ENCODE measurements at regions not wholly inside any gene's neighbourhood (a gene's known extent, or its start where the extent isn't known, plus 50 kb on each side); places are given as distances from the start of the nearest gene placed in this dataset.

DNA sequence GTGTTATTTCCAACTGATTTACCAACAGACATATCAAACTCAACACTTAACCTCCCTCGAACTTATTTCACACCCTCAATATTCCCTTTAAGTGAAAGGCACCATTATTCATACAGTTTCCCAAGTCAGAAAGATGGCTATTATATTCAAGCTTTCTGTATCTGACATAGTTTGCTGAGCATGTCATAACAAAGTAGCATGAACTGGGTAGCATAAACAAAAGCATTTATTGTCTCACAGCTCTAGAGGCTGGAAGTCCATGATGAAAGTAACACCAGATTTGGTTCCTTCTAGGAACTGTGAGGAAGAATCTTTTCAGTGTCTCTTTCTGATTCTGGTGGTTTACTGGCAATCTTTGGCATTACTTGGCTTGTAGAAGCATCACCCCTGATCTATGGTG is 1388.6 kb downstream of the TECRL start:
- no peak for DNase-seq

- no peak for DNase-seq
These were observed 1392.0 kb downstream of the TECRL start for GRCh38 chr4:63017300-63017699.

GRCh38 chr4:62970846-62971245 is 1438.4 kb downstream of the TECRL start:
- DNase-seq: no peak

DNA sequence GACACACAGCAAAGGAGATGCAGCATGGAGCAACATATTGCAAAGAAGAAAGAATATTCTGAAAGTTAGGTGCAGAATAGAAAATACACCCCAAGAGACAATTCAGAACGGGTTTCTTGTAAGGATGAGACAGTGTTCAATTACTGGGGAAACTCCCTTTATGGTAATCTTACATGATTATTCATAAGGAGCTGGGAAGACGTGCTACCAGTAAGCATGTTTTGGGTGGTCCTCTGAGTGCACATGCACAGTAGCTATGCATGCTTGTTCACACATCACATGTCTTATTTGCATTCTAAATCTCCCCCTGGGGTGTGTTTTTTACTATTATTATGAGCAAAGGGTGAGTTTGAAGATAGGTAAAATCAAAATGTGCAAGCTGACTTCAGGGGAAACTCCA is 1448.8 kb downstream of the TECRL start:
- DNase-seq: no peak

DNA sequence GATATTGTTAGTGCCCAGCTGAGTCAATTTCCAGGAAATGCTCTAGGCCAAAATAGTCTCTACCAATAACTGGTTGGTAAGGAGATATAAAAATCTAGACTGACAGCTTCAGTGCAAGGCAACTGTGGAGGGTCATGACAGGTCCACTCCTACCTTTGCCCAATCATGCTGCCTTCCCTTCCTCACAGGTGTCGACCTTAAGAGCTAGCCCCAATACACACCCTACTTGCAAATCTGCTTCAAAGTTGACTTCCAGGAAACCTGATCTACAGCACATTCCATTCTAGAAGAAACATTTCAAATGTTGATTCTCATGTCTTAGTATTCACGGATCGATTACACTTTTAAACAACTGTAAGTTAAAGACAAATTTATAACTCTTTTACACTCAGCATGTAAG is 1455.5 kb downstream of the TECRL start:
- no peak for DNase-seq

- DNase-seq: no peak
These were observed 1456.9 kb downstream of the TECRL start for GRCh38 chr4:62952366-62952765.

DNA sequence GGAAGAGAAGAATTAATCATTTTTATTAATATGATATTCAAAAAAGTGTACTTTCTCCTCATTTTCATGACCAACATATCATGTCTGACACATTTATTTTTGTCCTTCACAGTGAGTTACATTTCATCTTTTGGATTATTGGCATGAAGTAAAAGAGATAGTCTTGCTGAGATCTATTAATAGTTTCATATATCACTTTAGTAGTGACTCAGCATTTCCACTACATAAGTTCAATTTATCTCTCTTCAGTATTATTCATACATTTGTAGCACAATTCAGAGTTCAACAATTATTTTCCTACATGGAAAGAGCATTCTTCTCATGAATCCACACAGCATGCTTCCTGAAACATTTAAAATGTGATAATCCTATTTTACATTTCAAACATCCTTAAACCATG is 1461.1 kb downstream of the TECRL start:
- no peak for DNase-seq

DNA sequence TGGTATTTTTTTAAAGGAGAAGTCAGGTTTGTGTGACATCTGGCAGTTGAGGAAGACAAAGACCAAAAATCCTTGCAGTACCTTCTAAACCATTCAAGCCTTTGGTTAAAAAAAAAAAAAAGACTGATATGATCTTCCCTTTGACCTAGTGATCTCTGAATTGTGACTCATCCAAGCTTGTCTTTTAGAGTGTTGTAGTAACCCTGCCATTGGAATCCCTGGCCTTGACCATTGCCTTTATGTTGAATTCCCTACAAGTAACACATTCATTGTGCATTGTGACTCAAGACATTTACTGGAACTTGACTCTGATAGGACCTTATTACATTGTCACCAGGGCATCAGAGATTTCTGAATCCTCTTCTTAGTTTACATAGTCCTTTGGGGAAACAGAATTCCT is 1469.0 kb downstream of the TECRL start:
- no peak for DNase-seq

GRCh38 chr4:62930884-62931283 is 1478.4 kb downstream of the TECRL start:
- DNase-seq: no peak

- no peak for DNase-seq
These were observed 1480.8 kb downstream of the TECRL start for GRCh38 chr4:62928483-62928882.

- no peak for DNase-seq
These were observed 1481.7 kb downstream of the TECRL start for GRCh38 chr4:62927574-62927973.

GRCh38 chr4:62923783-62924182 is 1485.5 kb downstream of the TECRL start:
- DNase-seq: no peak

GRCh38 chr4:62917649-62918048 is 1491.6 kb downstream of the TECRL start:
- DNase-seq: no peak

- DNase-seq: no peak
These were observed 1494.5 kb downstream of the TECRL start for GRCh38 chr4:62914758-62915157.

DNA sequence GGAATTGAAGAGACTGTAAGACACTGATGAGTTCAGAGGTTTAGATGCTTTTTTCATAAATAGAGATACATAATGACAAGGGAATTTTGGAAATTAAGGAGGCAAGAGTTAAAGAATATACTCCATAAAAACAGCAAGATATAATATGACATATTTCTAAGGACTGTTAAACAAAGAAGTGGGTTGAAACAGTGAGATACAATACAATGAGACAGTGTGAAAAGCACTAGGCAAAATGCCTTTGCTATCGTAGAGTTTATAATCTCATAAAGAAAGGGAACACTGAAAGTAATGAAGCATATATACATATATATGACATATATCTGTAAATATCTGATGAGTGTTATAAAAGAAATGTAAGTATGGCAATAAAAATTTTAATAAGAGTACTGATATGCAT is 1496.2 kb downstream of the TECRL start:
- no peak for DNase-seq

DNA sequence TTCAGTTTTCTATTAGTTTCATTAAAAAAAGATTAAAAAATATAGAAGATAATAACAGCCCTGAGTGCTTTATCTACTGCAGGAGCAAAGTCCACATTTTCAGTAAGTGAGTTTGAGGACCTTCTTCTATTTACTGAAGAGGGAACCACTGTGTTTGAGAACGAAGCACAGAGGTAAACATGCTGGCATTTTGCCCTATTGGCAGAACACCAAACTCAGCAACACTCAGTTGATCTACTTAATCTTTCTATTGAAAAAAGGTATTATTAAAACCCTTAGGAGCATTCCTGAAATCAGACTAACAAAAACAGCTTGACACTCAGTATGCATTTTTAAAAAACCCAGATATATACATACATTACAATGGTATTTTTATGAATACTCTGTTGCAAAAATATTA is 1496.7 kb downstream of the TECRL start:
- DNase-seq: no peak

DNA sequence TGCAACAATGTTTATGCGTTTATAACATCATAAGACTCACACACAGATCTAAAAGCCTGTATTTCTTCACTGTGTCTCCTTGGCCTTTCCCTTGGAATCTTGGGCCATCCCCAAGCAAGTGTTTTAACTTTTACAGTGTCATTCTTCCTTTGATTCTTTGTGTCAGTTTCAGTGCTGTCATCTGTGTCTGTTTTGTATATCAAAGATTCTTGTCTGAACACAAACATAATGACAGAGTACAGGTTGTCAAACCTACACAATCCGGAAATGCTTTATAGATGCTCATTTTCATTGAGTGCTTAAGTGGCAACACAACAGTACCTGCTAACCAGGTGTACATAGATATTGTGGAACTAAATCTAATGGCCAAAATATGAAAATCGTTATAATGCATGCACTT is 1500.0 kb downstream of the TECRL start:
- DNase-seq: no peak

DNA sequence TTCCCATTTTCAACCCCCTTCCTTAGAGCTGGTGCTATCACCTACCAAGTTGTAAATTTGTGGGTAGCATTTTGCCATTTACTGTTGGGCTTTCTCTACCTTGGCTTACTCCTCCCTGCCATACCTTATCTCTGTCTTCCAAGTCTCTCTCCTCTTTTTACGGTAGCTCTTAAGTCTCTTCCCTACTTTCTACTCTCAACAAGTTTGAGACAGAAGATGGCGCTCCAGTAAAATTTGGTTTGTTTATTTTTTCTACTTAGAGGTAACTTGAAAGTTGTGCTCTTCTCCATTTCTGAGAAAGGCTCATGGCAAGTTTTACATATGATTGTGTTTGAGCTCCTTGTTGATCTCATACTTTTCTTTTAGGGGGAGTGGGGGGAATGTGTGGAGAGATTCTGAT is 1508.1 kb downstream of the TECRL start:
- DNase-seq: no peak

DNA sequence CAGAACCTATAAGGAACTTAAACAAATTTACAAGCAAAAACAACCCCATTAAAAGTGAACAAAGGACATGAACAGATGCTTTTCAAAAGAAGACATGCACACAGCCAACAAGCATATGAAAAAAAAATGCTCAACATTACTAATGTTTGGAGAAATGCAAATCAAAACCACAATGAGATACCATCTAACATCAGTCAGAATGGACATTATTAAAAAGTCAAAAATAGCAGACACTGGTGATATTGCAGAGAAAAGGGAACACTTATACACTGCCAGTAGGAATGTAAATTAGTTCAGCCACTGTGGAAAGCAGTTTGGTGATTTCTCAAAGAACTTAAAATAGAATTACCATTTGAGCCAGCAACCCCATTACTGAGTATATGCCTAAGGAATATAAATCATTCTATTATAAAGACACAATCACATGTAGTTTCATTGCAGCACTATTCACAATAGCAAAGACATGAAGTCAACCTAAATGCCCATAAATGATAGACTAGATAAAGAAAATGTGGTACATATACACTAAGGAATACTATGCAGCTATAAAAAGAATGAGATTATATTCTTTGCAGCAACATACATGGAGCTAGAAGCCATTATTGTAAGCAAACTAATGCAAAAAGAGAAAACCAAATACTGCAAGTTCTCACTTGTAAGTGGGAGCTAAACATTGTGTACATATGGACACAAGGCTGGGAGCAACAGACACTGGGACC is 1509.4 kb downstream of the TECRL start:
- DNase-seq: no peak

DNA sequence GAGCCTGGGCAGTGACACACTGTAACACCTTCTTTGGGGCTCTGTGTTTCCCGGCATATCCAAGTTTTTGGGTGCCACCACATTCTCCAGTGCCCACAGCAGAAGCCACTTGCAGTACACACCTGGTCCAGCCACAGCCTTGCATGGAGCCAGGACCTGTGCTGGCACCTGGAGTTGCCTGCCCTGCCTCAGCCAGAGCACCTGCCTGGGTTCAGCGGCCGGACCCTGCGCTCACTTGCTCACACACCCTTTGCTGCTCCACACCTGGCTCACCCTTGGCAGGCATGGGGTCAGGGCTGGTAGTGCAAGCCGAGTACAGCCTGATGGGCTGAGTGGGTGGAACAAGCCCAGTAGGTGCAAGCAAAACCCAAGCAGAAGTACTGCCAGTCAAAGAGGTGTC is 1511.1 kb downstream of the TECRL start:
- DNase-seq: no peak

- no peak for DNase-seq
These were observed 1512.5 kb downstream of the TECRL start for GRCh38 chr4:62896721-62897120.

DNA sequence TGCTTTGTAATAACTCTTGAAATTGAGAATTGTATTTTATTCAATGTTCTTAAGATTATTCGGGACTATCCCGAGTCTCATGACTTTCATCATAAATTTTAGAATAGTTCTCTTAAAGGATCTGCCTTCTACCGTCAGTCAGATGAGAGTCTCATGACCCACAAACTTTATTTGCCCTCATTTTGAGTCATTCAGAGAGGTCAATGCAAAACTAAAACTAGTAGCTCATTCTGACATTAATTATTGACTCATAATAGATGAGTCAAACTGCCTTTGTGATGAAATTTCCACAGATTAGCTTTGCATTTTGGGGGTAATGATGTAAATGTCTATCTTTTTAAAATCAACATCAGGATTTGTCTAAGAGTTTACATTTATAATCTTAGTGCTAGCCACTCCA is 1527.3 kb downstream of the TECRL start:
- DNase-seq: no peak

- no peak for DNase-seq
These were observed 1528.0 kb downstream of the TECRL start for GRCh38 chr4:62881210-62881609.

GRCh38 chr4:62872856-62873255 is 1536.4 kb downstream of the TECRL start:
- DNase-seq: no peak

- DNase-seq: no peak
These were observed 1538.2 kb downstream of the TECRL start for GRCh38 chr4:62871078-62871477.

DNA sequence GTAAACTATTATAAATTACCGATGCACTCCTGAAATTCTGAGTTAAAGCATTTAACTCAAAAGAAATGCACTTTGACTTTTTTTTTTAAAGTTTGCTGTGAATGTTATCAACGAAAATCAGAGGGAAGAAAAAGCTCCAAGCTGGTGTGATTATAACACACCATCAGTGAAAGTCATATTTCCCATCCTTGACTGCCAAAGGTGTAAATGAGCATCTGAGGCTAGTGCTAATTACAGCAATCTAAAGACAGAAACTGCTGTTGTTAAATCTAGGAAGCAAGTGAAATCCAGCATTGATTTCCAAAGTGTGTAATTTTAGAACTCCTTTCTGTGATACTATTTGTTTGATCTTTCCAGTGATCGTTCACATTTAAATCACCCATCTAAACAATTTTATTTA is 1538.8 kb downstream of the TECRL start:
- DNase-seq: no peak

All from NCI-H2227 treated with DMSO at 0.1 percent for 48 hours (cell line).